Prostate gland (tissue), 2 donors: ENCODE measurements at regions not wholly inside any gene's neighbourhood (a gene's known extent, or its start where the extent isn't known, plus 50 kb on each side); places are given as distances from the start of the nearest gene placed in this dataset.

Experiments
- DNase-seq: peaks from one replicate; pipeline ENCODE4 v3.0.0-alpha.2; 2019; ENCODE audit warnings: low spot score
- H3K27ac ChIP-seq, 2 donors: fragments of 200-600 bp; sonication (generic); 2 replicates each; pipeline ENCODE4 v1.5.1; 2017 to 2019
- H3K27me3 ChIP-seq: fragments of 200-600 bp; sonication (generic); replicated peaks from 2 replicates; pipeline ENCODE4 v1.5.1; 2019; ENCODE audit not compliant: insufficient read depth
- H3K36me3 ChIP-seq, 2 donors: fragments of 200-600 bp; sonication (generic); 1 replicate in 1 of 2; 2 replicates in 1 of 2; pipeline versions ENCODE4 v1.5.1 to v1.8.1; 2017 to 2019
- H3K4me1 ChIP-seq: fragments of 200-600 bp; sonication (generic); replicated peaks from 2 replicates; pipeline ENCODE4 v1.5.1; 2019
- H3K4me3 ChIP-seq, 2 donors: fragments of 200-600 bp; sonication (generic); 2 replicates each; pipeline ENCODE4 v1.5.1; 2017 to 2019
- H3K9me3 ChIP-seq: fragments of 200-600 bp; sonication (generic); 2 replicates; pipeline ENCODE4 v1.5.1; 2017
- CTCF ChIP-seq, 4 experiments: fragments of 200-600 bp in 2 of 4; fragments of 450-650 bp in 2 of 4; sonication (generic) in 2 of 4; IDR thresholded peaks; 1 replicate in 3 of 4; 2 replicates in 1 of 4; pipeline ENCODE4 v1.5.1; 2016 to 2019; ENCODE audit warnings: antibody characterized with exemption in 4 of 4, mild to moderate bottlenecking in 2 of 4, moderate library complexity in 2 of 4
- POLR2A ChIP-seq: fragments of 450-650 bp; IDR thresholded peaks from one replicate; pipeline ENCODE4 v1.6.1; 2016; ENCODE audit warnings: antibody characterized with exemption, mild to moderate bottlenecking
- POLR2AphosphoS5 ChIP-seq: sonication (generic); formaldehyde crosslinking; IDR thresholded peaks from one replicate; pipeline ENCODE4 v1.6.1; 2017; ENCODE audit warnings: antibody characterized with exemption
- WGBS: methylation state at CpG from one replicate; pipeline ENCODE4 v1.1.5; 2018; 5-methylcytosine and 5-hydroxymethylcytosine counted together
- intact Hi-C: fragments of 100-400 bp; cut with DNase I; formaldehyde crosslinking; loops from one replicate; pipeline ENCODE4 v1.14.2; 2022

- no peaks in the 10 kb centered on the region for H3K27me3 ChIP-seq
- 71% methylated on average over 4 of the region's 4 CpGs for WGBS
- no peaks in the 10 kb centered on the region for H3K36me3 ChIP-seq
- no peak overlapping the region for H3K4me3 ChIP-seq
- no peak for DNase-seq
- H3K9me3 ChIP-seq: no peaks in the 10 kb centered on the region
- H3K27ac ChIP-seq: no peak overlapping the region
- TF ChIP-seq CTCF (IDR thresholded peaks at IDR 0.05): no peak
- no peak for TF ChIP-seq POLR2A
- TF ChIP-seq POLR2AphosphoS5: no peak
- intact Hi-C loops: no loop called here
- no peaks in the 10 kb centered on the region for H3K4me1 ChIP-seq
Observed at GRCh38 chr5:74430631-74431289, 209.8 kb downstream of the ENC1 start.

- no peaks in the 10 kb centered on the region for H3K36me3 ChIP-seq
- no peak overlapping the region for H3K4me3 ChIP-seq
- no peaks in the 10 kb centered on the region for H3K9me3 ChIP-seq
- TF ChIP-seq POLR2A (no peak), POLR2AphosphoS5 (no peak), CTCF (IDR thresholded peaks at IDR 0.05) (no peak)
- no peak for DNase-seq
- no peaks in the 10 kb centered on the region for H3K4me1 ChIP-seq
- intact Hi-C loops: no loop called here
- no peak overlapping the region for H3K27ac ChIP-seq
- no peaks in the 10 kb centered on the region for H3K27me3 ChIP-seq
- 98% methylated on average over 4 of the region's 4 CpGs for WGBS
Observed at GRCh38 chr5:74429495-74429894, 211.0 kb downstream of the ENC1 start.

GRCh38 chr5:74428876-74429275, 211.7 kb downstream of the ENC1 start:
- 60% methylated on average over 2 of the region's 2 CpGs for WGBS
- no peak for DNase-seq
- H3K4me1 ChIP-seq: no peaks in the 10 kb centered on the region
- no peaks in the 10 kb centered on the region for H3K27me3 ChIP-seq
- no peak overlapping the region for H3K4me3 ChIP-seq
- TF ChIP-seq CTCF (IDR thresholded peaks at IDR 0.05): no peak
- TF ChIP-seq POLR2AphosphoS5: no peak
- no peaks in the 10 kb centered on the region for H3K36me3 ChIP-seq
- no peak overlapping the region for H3K27ac ChIP-seq
- intact Hi-C loops: no loop called here
- H3K9me3 ChIP-seq: no peaks in the 10 kb centered on the region

GRCh38 chr5:74428275-74428674, 212.3 kb downstream of the ENC1 start:
- no peaks in the 10 kb centered on the region for H3K36me3 ChIP-seq
- TF ChIP-seq POLR2AphosphoS5 (no peak), POLR2A (no peak)
- no peaks in the 10 kb centered on the region for H3K27me3 ChIP-seq
- DNase-seq: no peak
- 98% methylated on average over 2 of the region's 2 CpGs for WGBS
- H3K9me3 ChIP-seq: no peaks in the 10 kb centered on the region
- no peak overlapping the region for H3K4me3 ChIP-seq
- intact Hi-C loops: no loop called here
- H3K27ac ChIP-seq: no peak overlapping the region
- H3K4me1 ChIP-seq: no peaks in the 10 kb centered on the region

GRCh38 chr5:74426506-74426905, 214.0 kb downstream of the ENC1 start:
- TF ChIP-seq POLR2AphosphoS5: no peak
- TF ChIP-seq POLR2A: no peak
- no peak for TF ChIP-seq CTCF (IDR thresholded peaks at IDR 0.05)
- Histone ChIP-seq H3K4me1 (no peaks in the 10 kb centered on the region), H3K27me3 (no peaks in the 10 kb centered on the region), H3K27ac (no peak overlapping the region), H3K36me3 (no peaks in the 10 kb centered on the region), H3K9me3 (no peaks in the 10 kb centered on the region), H3K4me3 (no peak overlapping the region)
- 92% methylated on average over 1 of the region's 1 CpG for whole genome bisulfite sequencing
- intact Hi-C loops: no loop called here
- DNase-seq: no peak
